IPS DF 6.9 (cell line): ENCODE measurements at regions not wholly inside any gene's neighbourhood (a gene's known extent, or its start where the extent isn't known, plus 50 kb on each side); places are given as distances from the start of the nearest gene placed in this dataset.

Source experiments
- DNase-seq: peaks from one replicate; pipeline ENCODE4 v3.0.0-alpha.2; 2013; ENCODE audit warnings: low read depth, low spot score
- H3K27ac ChIP-seq: one replicate; pipeline ENCODE4 v1.5.1; 2013; ENCODE audit warnings: low read length, control low read depth
- H3K27me3 ChIP-seq: 2 replicates; pipeline ENCODE4 v1.6.1; 2013; ENCODE audit warnings: mild to moderate bottlenecking, low read length; ENCODE audit not compliant: control insufficient read depth, insufficient read depth
- H3K36me3 ChIP-seq: 2 replicates; pipeline ENCODE4 v1.6.1; 2013; ENCODE audit warnings: low read length; ENCODE audit not compliant: control insufficient read depth, insufficient read depth
- H3K4me1 ChIP-seq: 2 replicates; pipeline ENCODE4 v1.6.1; 2013; ENCODE audit warnings: low read length; ENCODE audit not compliant: control insufficient read depth, insufficient read depth
- H3K4me3 ChIP-seq: 2 replicates; pipeline ENCODE4 v1.5.1; 2013; ENCODE audit warnings: mild to moderate bottlenecking, low read length
- H3K9me3 ChIP-seq: 2 replicates; pipeline ENCODE4 v1.6.1; 2013; ENCODE audit warnings: low read length, inconsistent platforms; ENCODE audit not compliant: control insufficient read depth, insufficient read depth
- WGBS: extraction: QIAGEN DNeasy Blood & Tissue Kit; methylation state at CpG from one replicate; pipeline ENCODE4 v1.1.7; 2013; ENCODE audit warnings: mixed read lengths, missing lambda C conversion rate; ENCODE audit not compliant: insufficient read length, insufficient coverage; 5-methylcytosine and 5-hydroxymethylcytosine counted together

GRCh38 chr16:79932572-79932971, 332.0 kb upstream of the MAF start:
- Histone ChIP-seq H3K4me1 (no peaks in the 10 kb centered on the region), H3K36me3 (no peaks in the 10 kb centered on the region), H3K27ac (no peak overlapping the region), H3K4me3 (no peak overlapping the region), H3K27me3 (no peaks in the 10 kb centered on the region), H3K9me3 (no peaks in the 10 kb centered on the region)
- WGBS, result 100% methylated on average over 1 of the region's 2 CpGs
- DNase-seq, result no peak

- no peaks in the 10 kb centered on the region for H3K36me3 ChIP-seq
- no peak overlapping the region for H3K27ac ChIP-seq
- no CpG with 5 or more reads among the region's 1 CpG for WGBS
- H3K4me3 ChIP-seq, result no peak overlapping the region
- no peaks in the 10 kb centered on the region for H3K9me3 ChIP-seq
- no peaks in the 10 kb centered on the region for H3K27me3 ChIP-seq
- H3K4me1 ChIP-seq, result no peaks in the 10 kb centered on the region
- DNase-seq, result no peak
These were observed 331.2 kb upstream of the MAF start for GRCh38 chr16:79931721-79932120.

- H3K27me3 ChIP-seq, result no peaks in the 10 kb centered on the region
- H3K9me3 ChIP-seq, result no peaks in the 10 kb centered on the region
- no peaks in the 10 kb centered on the region for H3K36me3 ChIP-seq
- no peak overlapping the region for H3K27ac ChIP-seq
- WGBS, result no CpG with 5 or more reads among the region's 2 CpGs
- H3K4me3 ChIP-seq, result no peak overlapping the region
- DNase-seq, result no peak
- H3K4me1 ChIP-seq, result no peaks in the 10 kb centered on the region
These were observed 328.9 kb upstream of the MAF start for GRCh38 chr16:79929260-79929965.

GRCh38 chr16:79928142-79928873, 327.8 kb upstream of the MAF start:
- no CpG with 5 or more reads among the region's 9 CpGs for WGBS
- no peaks in the 10 kb centered on the region for H3K4me1 ChIP-seq

GRCh38 chr16:79926451-79927205, 326.1 kb upstream of the MAF start:
- Histone ChIP-seq H3K4me1 (no peaks in the 10 kb centered on the region), H3K27me3 (no peaks in the 10 kb centered on the region), H3K36me3 (no peaks in the 10 kb centered on the region), H3K27ac (no peak overlapping the region), H3K4me3 (no peak overlapping the region), H3K9me3 (no peaks in the 10 kb centered on the region)
- DNase-seq, result no peak
- no CpG with 5 or more reads among the region's 11 CpGs for WGBS

More at GRCh38 chr16:79928142-79928873, 327.8 kb upstream of the MAF start:
- Histone ChIP-seq H3K27me3 (no peaks in the 10 kb centered on the region), H3K9me3 (no peaks in the 10 kb centered on the region), H3K4me3 (no peak overlapping the region), H3K36me3 (no peaks in the 10 kb centered on the region), H3K27ac (no peak overlapping the region)
- no peak for DNase-seq

- H3K9me3 ChIP-seq, result no peaks in the 10 kb centered on the region
- WGBS, result no CpG with 5 or more reads among the region's 3 CpGs
- H3K27ac ChIP-seq, result no peak overlapping the region
- no peaks in the 10 kb centered on the region for H3K4me1 ChIP-seq
- no peaks in the 10 kb centered on the region for H3K36me3 ChIP-seq
- no peak for DNase-seq
- no peak overlapping the region for H3K4me3 ChIP-seq
- no peaks in the 10 kb centered on the region for H3K27me3 ChIP-seq
These were observed 322.9 kb upstream of the MAF start for GRCh38 chr16:79923431-79923830.

GRCh38 chr16:79920685-79921084, 320.1 kb upstream of the MAF start:
- Histone ChIP-seq H3K4me1 (no peaks in the 10 kb centered on the region), H3K9me3 (no peaks in the 10 kb centered on the region), H3K27me3 (no peaks in the 10 kb centered on the region), H3K27ac (no peak overlapping the region), H3K4me3 (no peak overlapping the region), H3K36me3 (no peaks in the 10 kb centered on the region)
- no peak for DNase-seq
- no CpG with 5 or more reads among the region's 3 CpGs for WGBS

GRCh38 chr16:79918916-79919315, 318.4 kb upstream of the MAF start:
- H3K4me1 ChIP-seq, result no peaks in the 10 kb centered on the region
- no peaks in the 10 kb centered on the region for H3K27me3 ChIP-seq
- H3K27ac ChIP-seq, result no peak overlapping the region
- no peaks in the 10 kb centered on the region for H3K36me3 ChIP-seq
- no peak overlapping the region for H3K4me3 ChIP-seq
- no CpG with 5 or more reads among the region's 3 CpGs for WGBS
- H3K9me3 ChIP-seq, result no peaks in the 10 kb centered on the region
- DNase-seq, result no peak

GRCh38 chr16:79915761-79916160, 315.2 kb upstream of the MAF start:
- H3K36me3 ChIP-seq, result no peaks in the 10 kb centered on the region
- no peaks in the 10 kb centered on the region for H3K27me3 ChIP-seq
- no peaks in the 10 kb centered on the region for H3K4me1 ChIP-seq
- H3K9me3 ChIP-seq, result no peaks in the 10 kb centered on the region
- no peak overlapping the region for H3K27ac ChIP-seq
- H3K4me3 ChIP-seq, result no peak overlapping the region
- DNase-seq, result no peak

- Histone ChIP-seq H3K4me1 (no peaks in the 10 kb centered on the region), H3K9me3 (no peaks in the 10 kb centered on the region), H3K36me3 (no peaks in the 10 kb centered on the region), H3K27ac (no peak overlapping the region), H3K27me3 (no peaks in the 10 kb centered on the region), H3K4me3 (no peak overlapping the region)
- no CpG with 5 or more reads among the region's 5 CpGs for WGBS
- no peak for DNase-seq
These were observed 314.6 kb upstream of the MAF start for GRCh38 chr16:79914961-79915720.
